GM10266 (cell line): ENCODE measurements at regions not wholly inside any gene's neighbourhood (a gene's known extent, or its start where the extent isn't known, plus 50 kb on each side); places are given as distances from the start of the nearest gene placed in this dataset.

Experiments
- DNase-seq: peaks from one replicate; pipeline ENCODE4 v3.0.0; 2012; ENCODE audit errors: extremely low spot score
- CTCF ChIP-seq: IDR thresholded peaks from 2 replicates; pipeline ENCODE4 v1.5.1; 2012; ENCODE audit warnings: mild to moderate bottlenecking, low read depth; ENCODE audit not compliant: control insufficient read depth, insufficient read depth; ENCODE audit errors: missing control alignments

GRCh38 chr6:68053805-68054373 is 581.2 kb upstream of the ADGRB3 start:
- no peak for TF ChIP-seq CTCF

GRCh38 chr6:68052234-68052633 is 582.8 kb upstream of the ADGRB3 start:
- no peak for TF ChIP-seq CTCF
- DNase-seq = no peak

More at GRCh38 chr6:68053805-68054373, 581.2 kb upstream of the ADGRB3 start:
- no peak for DNase-seq

GRCh38 chr6:68049562-68049961 is 585.5 kb upstream of the ADGRB3 start:
- no peak for DNase-seq
- TF ChIP-seq CTCF = no peak

DNA sequence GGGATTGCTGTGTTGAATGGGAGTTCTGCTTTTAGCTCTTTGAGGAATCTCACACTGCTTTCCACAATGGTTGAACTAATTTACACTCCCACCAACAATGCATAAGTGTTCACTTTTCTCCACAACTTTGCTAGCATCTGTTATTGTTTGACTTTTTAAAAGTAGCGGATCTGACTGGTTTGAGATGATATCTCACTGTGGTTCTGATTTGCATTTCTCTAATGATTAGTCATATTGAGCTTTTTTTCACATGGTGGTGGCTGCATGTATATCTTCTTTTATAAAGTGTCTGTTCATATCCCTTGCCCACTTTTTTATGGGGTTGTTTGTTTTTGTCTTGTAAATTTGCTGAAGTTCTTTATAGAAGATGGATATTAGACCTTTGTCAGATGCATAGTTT is 588.3 kb upstream of the ADGRB3 start:
- no peak for DNase-seq
- no peak for TF ChIP-seq CTCF

DNA sequence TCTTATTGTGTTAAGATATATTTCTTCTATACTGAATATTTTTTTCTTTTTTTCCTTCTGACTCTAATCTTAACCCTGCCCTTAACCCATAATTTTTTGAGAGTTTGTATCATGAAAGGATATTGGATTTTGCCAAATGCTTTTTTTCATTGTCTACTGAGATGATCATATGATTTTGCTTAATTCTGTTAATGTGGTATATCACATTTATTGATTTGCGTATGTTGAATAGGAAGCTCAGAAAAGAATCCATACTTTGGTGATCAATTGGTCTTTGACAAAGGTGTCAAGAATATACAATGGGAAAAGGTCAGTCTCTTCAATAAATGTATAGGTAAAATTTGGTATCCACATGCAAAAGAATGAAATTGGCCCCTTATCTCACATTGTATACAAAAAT is 588.8 kb upstream of the ADGRB3 start:
- no peak for TF ChIP-seq CTCF
- DNase-seq = no peak

DNA sequence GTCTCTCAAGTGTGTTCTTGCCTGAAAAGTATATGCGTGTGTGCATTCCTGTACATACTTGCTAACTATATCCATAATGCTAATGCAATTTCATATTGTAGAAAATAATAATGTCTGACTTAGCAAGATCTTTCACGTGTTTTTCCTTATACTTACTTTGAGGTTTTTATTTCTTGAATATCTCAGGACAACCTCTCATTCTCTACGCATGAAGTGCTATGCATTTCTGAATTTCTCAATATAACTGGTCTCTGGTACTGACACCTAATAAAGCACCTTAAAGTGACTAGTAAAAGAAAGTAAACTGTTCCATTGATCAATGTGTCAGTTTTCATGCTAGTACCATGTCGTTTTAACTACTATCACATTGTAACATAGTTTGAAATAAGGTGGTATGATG is 589.9 kb upstream of the ADGRB3 start:
- TF ChIP-seq CTCF = no peak

DNA sequence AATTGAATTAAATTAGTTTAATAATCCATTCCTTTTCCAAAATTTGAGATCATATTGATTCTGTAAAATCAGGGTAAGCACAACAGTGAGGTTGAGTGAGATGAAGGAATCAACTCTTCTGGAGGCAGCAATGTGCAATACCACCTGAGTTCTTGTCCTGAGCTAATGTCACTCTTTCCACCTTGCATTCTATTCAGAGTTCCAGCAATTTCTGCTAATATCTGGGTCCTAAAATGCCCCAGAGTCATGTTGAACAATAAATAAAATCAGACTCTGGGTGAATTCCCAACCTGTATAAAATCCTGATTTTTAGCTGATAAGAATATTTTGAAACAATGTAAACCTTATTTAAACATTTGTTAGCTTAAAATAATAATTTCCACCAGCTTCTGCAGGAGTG is 590.8 kb upstream of the ADGRB3 start:
- no peak for DNase-seq
- TF ChIP-seq CTCF = no peak

More for the DNA sequence above, 589.9 kb upstream of the ADGRB3 start:
- DNase-seq = no peak
